WTC11 (cell line): ENCODE measurements at regions not wholly inside any gene's neighbourhood (a gene's known extent, or its start where the extent isn't known, plus 50 kb on each side); places are given as distances from the start of the nearest gene placed in this dataset.

Experiments used
- ATF2 ChIP-seq: sonication (generic); formaldehyde crosslinking; IDR thresholded peaks from 2 replicates; pipeline ENCODE4 v1.8.1; 2022; ENCODE audit warnings: low read depth, missing genetic modification reagents, borderline replicate concordance
- GABPB1 ChIP-seq: sonication (generic); formaldehyde crosslinking; IDR thresholded peaks from 2 replicates; pipeline ENCODE4 v1.8.1; 2023; ENCODE audit warnings: mild to moderate bottlenecking, missing genetic modification reagents
- HMGA2 ChIP-seq: fragments of 250-450 bp; sonication (Bioruptor Pico); IDR thresholded peaks from 2 replicates; pipeline ENCODE4 v1.4.0; 2021; ENCODE audit warnings: mild to moderate bottlenecking, moderate library complexity
- IRF2 ChIP-seq: sonication (generic); formaldehyde crosslinking; IDR thresholded peaks from 2 replicates; pipeline ENCODE4 v1.8.0; 2022; ENCODE audit warnings: low read depth, missing genetic modification reagents, borderline replicate concordance
- PRDM15 ChIP-seq: sonication (generic); formaldehyde crosslinking; IDR thresholded peaks from 2 replicates; pipeline ENCODE4 v1.8.0; 2022; ENCODE audit warnings: missing genetic modification reagents
- SP1 ChIP-seq: sonication (generic); formaldehyde crosslinking; conservative IDR thresholded peaks from 2 replicates; pipeline ENCODE4 v1.8.1; 2022; ENCODE audit warnings: missing genetic modification reagents
- ZNF232 ChIP-seq: sonication (generic); formaldehyde crosslinking; IDR thresholded peaks from 2 replicates; pipeline ENCODE4 v1.8.0; 2022; ENCODE audit warnings: mild to moderate bottlenecking, missing genetic modification reagents
- ZNF263 ChIP-seq: sonication (generic); formaldehyde crosslinking; IDR thresholded peaks from 2 replicates; pipeline ENCODE4 v1.8.1; 2022; ENCODE audit warnings: low read depth, mild to moderate bottlenecking, moderate library complexity, missing genetic modification reagents
- ZNF512 ChIP-seq: sonication (generic); formaldehyde crosslinking; IDR thresholded peaks from 2 replicates; pipeline ENCODE4 v1.8.1; 2022; ENCODE audit warnings: missing genetic modification reagents, borderline replicate concordance
- ZNF532 ChIP-seq: fragments of 250-450 bp; sonication (Bioruptor Pico); IDR thresholded peaks from 2 replicates; pipeline ENCODE4 v1.9.0; 2021; ENCODE audit warnings: mild to moderate bottlenecking, borderline replicate concordance
- TF ChIP-seq, protein P1 (sequence below): sonication (generic); formaldehyde crosslinking; IDR thresholded peaks from 2 replicates; pipeline ENCODE4 v1.8.0; 2022; ENCODE audit warnings: mild to moderate bottlenecking, missing genetic modification reagents
- TF ChIP-seq, protein P2 (sequence below): fragments of 200-600 bp; IDR thresholded peaks from 2 replicates; pipeline ENCODE4 v1.8.0; 2022; ENCODE audit warnings: antibody characterized with exemption
- TF ChIP-seq, protein P3 (sequence below): sonication (generic); formaldehyde crosslinking; IDR thresholded peaks from 2 replicates; pipeline ENCODE4 v1.8.0; 2023; ENCODE audit warnings: missing genetic modification reagents, mild to moderate bottlenecking, borderline replicate concordance
- TF ChIP-seq, protein P4 (sequence below): sonication (generic); formaldehyde crosslinking; conservative IDR thresholded peaks from 2 replicates; pipeline ENCODE4 v1.8.1; 2023; ENCODE audit warnings: mild to moderate bottlenecking, low read depth, missing genetic modification reagents, moderate library complexity

GRCh38 chr1:37113285-37113997, 79.1 kb upstream of the GRIK3 start:
- TF ChIP-seq, protein P1, sequence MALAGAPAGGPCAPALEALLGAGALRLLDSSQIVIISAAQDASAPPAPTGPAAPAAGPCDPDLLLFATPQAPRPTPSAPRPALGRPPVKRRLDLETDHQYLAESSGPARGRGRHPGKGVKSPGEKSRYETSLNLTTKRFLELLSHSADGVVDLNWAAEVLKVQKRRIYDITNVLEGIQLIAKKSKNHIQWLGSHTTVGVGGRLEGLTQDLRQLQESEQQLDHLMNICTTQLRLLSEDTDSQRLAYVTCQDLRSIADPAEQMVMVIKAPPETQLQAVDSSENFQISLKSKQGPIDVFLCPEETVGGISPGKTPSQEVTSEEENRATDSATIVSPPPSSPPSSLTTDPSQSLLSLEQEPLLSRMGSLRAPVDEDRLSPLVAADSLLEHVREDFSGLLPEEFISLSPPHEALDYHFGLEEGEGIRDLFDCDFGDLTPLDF (CRISPR knock-in tag) = no peak
- TF ChIP-seq ZNF263 (CRISPR knock-in tag) (no peak), ZNF512 (no peak), HMGA2 (no peak), SP1 (no peak), PRDM15 (no peak), IRF2 (CRISPR knock-in tag) (no peak), ZNF532 (no peak), GABPB1 (CRISPR knock-in tag) (no peak), ZNF232 (no peak), ATF2 (CRISPR knock-in tag) (no peak)
- TF ChIP-seq, protein P2, sequence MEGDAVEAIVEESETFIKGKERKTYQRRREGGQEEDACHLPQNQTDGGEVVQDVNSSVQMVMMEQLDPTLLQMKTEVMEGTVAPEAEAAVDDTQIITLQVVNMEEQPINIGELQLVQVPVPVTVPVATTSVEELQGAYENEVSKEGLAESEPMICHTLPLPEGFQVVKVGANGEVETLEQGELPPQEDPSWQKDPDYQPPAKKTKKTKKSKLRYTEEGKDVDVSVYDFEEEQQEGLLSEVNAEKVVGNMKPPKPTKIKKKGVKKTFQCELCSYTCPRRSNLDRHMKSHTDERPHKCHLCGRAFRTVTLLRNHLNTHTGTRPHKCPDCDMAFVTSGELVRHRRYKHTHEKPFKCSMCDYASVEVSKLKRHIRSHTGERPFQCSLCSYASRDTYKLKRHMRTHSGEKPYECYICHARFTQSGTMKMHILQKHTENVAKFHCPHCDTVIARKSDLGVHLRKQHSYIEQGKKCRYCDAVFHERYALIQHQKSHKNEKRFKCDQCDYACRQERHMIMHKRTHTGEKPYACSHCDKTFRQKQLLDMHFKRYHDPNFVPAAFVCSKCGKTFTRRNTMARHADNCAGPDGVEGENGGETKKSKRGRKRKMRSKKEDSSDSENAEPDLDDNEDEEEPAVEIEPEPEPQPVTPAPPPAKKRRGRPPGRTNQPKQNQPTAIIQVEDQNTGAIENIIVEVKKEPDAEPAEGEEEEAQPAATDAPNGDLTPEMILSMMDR = no peak
- TF ChIP-seq, protein P3, sequence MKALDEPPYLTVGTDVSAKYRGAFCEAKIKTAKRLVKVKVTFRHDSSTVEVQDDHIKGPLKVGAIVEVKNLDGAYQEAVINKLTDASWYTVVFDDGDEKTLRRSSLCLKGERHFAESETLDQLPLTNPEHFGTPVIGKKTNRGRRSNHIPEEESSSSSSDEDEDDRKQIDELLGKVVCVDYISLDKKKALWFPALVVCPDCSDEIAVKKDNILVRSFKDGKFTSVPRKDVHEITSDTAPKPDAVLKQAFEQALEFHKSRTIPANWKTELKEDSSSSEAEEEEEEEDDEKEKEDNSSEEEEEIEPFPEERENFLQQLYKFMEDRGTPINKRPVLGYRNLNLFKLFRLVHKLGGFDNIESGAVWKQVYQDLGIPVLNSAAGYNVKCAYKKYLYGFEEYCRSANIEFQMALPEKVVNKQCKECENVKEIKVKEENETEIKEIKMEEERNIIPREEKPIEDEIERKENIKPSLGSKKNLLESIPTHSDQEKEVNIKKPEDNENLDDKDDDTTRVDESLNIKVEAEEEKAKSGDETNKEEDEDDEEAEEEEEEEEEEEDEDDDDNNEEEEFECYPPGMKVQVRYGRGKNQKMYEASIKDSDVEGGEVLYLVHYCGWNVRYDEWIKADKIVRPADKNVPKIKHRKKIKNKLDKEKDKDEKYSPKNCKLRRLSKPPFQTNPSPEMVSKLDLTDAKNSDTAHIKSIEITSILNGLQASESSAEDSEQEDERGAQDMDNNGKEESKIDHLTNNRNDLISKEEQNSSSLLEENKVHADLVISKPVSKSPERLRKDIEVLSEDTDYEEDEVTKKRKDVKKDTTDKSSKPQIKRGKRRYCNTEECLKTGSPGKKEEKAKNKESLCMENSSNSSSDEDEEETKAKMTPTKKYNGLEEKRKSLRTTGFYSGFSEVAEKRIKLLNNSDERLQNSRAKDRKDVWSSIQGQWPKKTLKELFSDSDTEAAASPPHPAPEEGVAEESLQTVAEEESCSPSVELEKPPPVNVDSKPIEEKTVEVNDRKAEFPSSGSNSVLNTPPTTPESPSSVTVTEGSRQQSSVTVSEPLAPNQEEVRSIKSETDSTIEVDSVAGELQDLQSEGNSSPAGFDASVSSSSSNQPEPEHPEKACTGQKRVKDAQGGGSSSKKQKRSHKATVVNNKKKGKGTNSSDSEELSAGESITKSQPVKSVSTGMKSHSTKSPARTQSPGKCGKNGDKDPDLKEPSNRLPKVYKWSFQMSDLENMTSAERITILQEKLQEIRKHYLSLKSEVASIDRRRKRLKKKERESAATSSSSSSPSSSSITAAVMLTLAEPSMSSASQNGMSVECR (CRISPR knock-in tag) = no peak
- TF ChIP-seq, protein P4, sequence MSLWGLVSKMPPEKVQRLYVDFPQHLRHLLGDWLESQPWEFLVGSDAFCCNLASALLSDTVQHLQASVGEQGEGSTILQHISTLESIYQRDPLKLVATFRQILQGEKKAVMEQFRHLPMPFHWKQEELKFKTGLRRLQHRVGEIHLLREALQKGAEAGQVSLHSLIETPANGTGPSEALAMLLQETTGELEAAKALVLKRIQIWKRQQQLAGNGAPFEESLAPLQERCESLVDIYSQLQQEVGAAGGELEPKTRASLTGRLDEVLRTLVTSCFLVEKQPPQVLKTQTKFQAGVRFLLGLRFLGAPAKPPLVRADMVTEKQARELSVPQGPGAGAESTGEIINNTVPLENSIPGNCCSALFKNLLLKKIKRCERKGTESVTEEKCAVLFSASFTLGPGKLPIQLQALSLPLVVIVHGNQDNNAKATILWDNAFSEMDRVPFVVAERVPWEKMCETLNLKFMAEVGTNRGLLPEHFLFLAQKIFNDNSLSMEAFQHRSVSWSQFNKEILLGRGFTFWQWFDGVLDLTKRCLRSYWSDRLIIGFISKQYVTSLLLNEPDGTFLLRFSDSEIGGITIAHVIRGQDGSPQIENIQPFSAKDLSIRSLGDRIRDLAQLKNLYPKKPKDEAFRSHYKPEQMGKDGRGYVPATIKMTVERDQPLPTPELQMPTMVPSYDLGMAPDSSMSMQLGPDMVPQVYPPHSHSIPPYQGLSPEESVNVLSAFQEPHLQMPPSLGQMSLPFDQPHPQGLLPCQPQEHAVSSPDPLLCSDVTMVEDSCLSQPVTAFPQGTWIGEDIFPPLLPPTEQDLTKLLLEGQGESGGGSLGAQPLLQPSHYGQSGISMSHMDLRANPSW (CRISPR knock-in tag) = no peak
